ENCODE measurements at regions not wholly inside any gene's neighbourhood (a gene's known extent, or its start where the extent isn't known, plus 50 kb on each side); places are given as distances from the start of the nearest gene placed in this dataset.
"Not testable (repeated sequence)": the region's sequence is repeated elsewhere in the genome, so short reads cannot be mapped to it uniquely, and the experiment has no call there.

- H3K9ac ChIP-seq (ENCODE audit: low read length): no peak overlapping the region
- no peak overlapping the region for H3K27ac ChIP-seq (ENCODE audit: low read depth, low read length)
- no peaks in the 10 kb centered on the region for H3K4me1 ChIP-seq (ENCODE audit: control insufficient read depth, insufficient read depth, low read length)
- H3K27me3 ChIP-seq (ENCODE audit: control insufficient read depth, insufficient read depth, low read length): no peaks in the 10 kb centered on the region
- H3K9me3 ChIP-seq (ENCODE audit: control insufficient read depth, insufficient read depth, low read depth, low read length): no peaks in the 10 kb centered on the region
- no peaks in the 10 kb centered on the region for H3K36me3 ChIP-seq (ENCODE audit: control insufficient read depth, insufficient read depth, low read length)
- no peak overlapping the region for H3K4me3 ChIP-seq (ENCODE audit: low read depth, low read length)
These were observed 297.4 kb upstream of the LUZP2 start for GRCh38 chr11:24199461-24199860.

- Histone ChIP-seq H3K27me3 (ENCODE audit: control insufficient read depth, insufficient read depth, low read length) (no peaks in the 10 kb centered on the region), H3K9ac (ENCODE audit: low read length) (no peak overlapping the region), H3K36me3 (ENCODE audit: control insufficient read depth, insufficient read depth, low read length) (no peaks in the 10 kb centered on the region), H3K4me3 (ENCODE audit: low read depth, low read length) (no peak overlapping the region), H3K4me1 (ENCODE audit: control insufficient read depth, insufficient read depth, low read length) (no peaks in the 10 kb centered on the region), H3K27ac (ENCODE audit: low read depth, low read length) (no peak overlapping the region), H3K9me3 (ENCODE audit: control insufficient read depth, insufficient read depth, low read depth, low read length) (no peaks in the 10 kb centered on the region)
These were observed 290.8 kb upstream of the LUZP2 start for GRCh38 chr11:24206030-24206429.

GRCh38 chr11:24206511-24206910 lies 290.3 kb upstream of the LUZP2 start:
- Histone ChIP-seq H3K27me3 (ENCODE audit: control insufficient read depth, insufficient read depth, low read length) (no peaks in the 10 kb centered on the region), H3K27ac (ENCODE audit: low read depth, low read length) (no peak overlapping the region), H3K36me3 (ENCODE audit: control insufficient read depth, insufficient read depth, low read length) (no peaks in the 10 kb centered on the region)

GRCh38 chr11:24216488-24216887 lies 280.4 kb upstream of the LUZP2 start:
- Histone ChIP-seq H3K36me3 (ENCODE audit: control insufficient read depth, insufficient read depth, low read length) (no peaks in the 10 kb centered on the region), H3K4me3 (ENCODE audit: low read depth, low read length) (no peak overlapping the region), H3K9me3 (ENCODE audit: control insufficient read depth, insufficient read depth, low read depth, low read length) (no peaks in the 10 kb centered on the region), H3K27ac (ENCODE audit: low read depth, low read length) (no peak overlapping the region), H3K4me1 (ENCODE audit: control insufficient read depth, insufficient read depth, low read length) (no peaks in the 10 kb centered on the region), H3K27me3 (ENCODE audit: control insufficient read depth, insufficient read depth, low read length) (no peaks in the 10 kb centered on the region), H3K9ac (ENCODE audit: low read length) (no peak overlapping the region)

More at GRCh38 chr11:24206511-24206910, 290.3 kb upstream of the LUZP2 start:
- H3K4me1 ChIP-seq (ENCODE audit: control insufficient read depth, insufficient read depth, low read length): no peaks in the 10 kb centered on the region
- no peak overlapping the region for H3K9ac ChIP-seq (ENCODE audit: low read length)
- no peak overlapping the region for H3K4me3 ChIP-seq (ENCODE audit: low read depth, low read length)
- H3K9me3 ChIP-seq (ENCODE audit: control insufficient read depth, insufficient read depth, low read depth, low read length): no peaks in the 10 kb centered on the region

DNA sequence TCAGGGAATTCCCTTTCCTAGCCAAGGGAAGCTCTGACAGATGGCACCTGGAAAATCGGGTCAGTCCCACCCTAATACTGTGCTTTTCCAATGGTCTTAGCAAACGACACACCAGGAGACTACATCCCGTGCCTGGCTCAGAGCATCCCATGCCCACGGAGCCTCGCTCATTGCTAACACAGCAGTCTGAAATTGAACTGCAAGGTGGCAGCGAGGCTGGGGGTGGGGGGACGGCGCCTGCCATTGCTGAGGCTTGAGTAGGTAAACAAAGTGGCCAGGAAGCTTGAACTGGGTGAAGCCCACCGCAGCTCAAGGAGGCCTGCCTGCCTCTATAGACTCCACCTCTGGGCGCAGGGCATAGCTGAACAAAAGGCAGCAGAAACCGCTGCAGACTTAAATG lies 279.5 kb upstream of the LUZP2 start:
- H3K36me3 ChIP-seq (ENCODE audit: control insufficient read depth, insufficient read depth, low read length); H3K4me1 ChIP-seq (ENCODE audit: control insufficient read depth, insufficient read depth, low read length); H3K27me3 ChIP-seq (ENCODE audit: control insufficient read depth, insufficient read depth, low read length); H3K4me3 ChIP-seq (ENCODE audit: low read depth, low read length); H3K9ac ChIP-seq (ENCODE audit: low read length); H3K27ac ChIP-seq (ENCODE audit: low read depth, low read length); H3K9me3 ChIP-seq (ENCODE audit: control insufficient read depth, insufficient read depth, low read depth, low read length): not testable (repeated sequence)

- Histone ChIP-seq H3K9ac (ENCODE audit: low read length) (no peak overlapping the region), H3K27me3 (ENCODE audit: control insufficient read depth, insufficient read depth, low read length) (no peaks in the 10 kb centered on the region), H3K4me3 (ENCODE audit: low read depth, low read length) (no peak overlapping the region), H3K9me3 (ENCODE audit: control insufficient read depth, insufficient read depth, low read depth, low read length) (no peaks in the 10 kb centered on the region), H3K36me3 (ENCODE audit: control insufficient read depth, insufficient read depth, low read length) (no peaks in the 10 kb centered on the region), H3K4me1 (ENCODE audit: control insufficient read depth, insufficient read depth, low read length) (no peaks in the 10 kb centered on the region), H3K27ac (ENCODE audit: low read depth, low read length) (no peak overlapping the region)
These were observed 271.4 kb upstream of the LUZP2 start for GRCh38 chr11:24225501-24225900.

GRCh38 chr11:24226606-24227005 lies 270.2 kb upstream of the LUZP2 start:
- Histone ChIP-seq H3K9me3 (ENCODE audit: control insufficient read depth, insufficient read depth, low read depth, low read length) (no peaks in the 10 kb centered on the region), H3K4me1 (ENCODE audit: control insufficient read depth, insufficient read depth, low read length) (no peaks in the 10 kb centered on the region), H3K27ac (ENCODE audit: low read depth, low read length) (no peak overlapping the region)

DNA sequence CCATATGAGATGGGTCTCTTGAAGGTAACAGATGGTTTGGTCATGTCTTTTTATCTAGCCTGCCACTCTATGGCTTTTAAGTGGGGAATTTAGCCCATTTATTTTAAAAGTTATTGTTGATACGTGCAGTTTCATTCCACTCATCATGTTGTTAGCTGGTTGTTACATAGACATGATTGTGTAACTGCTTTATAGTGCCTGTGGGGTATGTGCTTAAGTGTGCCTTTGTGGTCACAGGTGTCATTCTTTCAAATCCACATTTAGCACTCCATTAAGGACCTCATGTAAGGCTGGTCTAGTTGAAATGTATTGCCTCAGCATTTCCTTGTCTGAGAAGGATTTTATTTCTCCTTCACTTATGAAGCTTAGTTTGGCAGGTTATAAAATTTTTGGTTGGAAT lies 263.8 kb upstream of the LUZP2 start:
- no peaks in the 10 kb centered on the region for H3K9me3 ChIP-seq (ENCODE audit: control insufficient read depth, insufficient read depth, low read depth, low read length)
- H3K27ac ChIP-seq (ENCODE audit: low read depth, low read length): no peak overlapping the region
- no peak overlapping the region for H3K9ac ChIP-seq (ENCODE audit: low read length)
- H3K36me3 ChIP-seq (ENCODE audit: control insufficient read depth, insufficient read depth, low read length): no peaks in the 10 kb centered on the region
- H3K4me3 ChIP-seq (ENCODE audit: low read depth, low read length): no peak overlapping the region
- H3K27me3 ChIP-seq (ENCODE audit: control insufficient read depth, insufficient read depth, low read length): no peaks in the 10 kb centered on the region
- no peaks in the 10 kb centered on the region for H3K4me1 ChIP-seq (ENCODE audit: control insufficient read depth, insufficient read depth, low read length)

More at GRCh38 chr11:24226606-24227005, 270.2 kb upstream of the LUZP2 start:
- no peaks in the 10 kb centered on the region for H3K27me3 ChIP-seq (ENCODE audit: control insufficient read depth, insufficient read depth, low read length)
- H3K4me3 ChIP-seq (ENCODE audit: low read depth, low read length): no peak overlapping the region
- H3K36me3 ChIP-seq (ENCODE audit: control insufficient read depth, insufficient read depth, low read length): no peaks in the 10 kb centered on the region
- no peak overlapping the region for H3K9ac ChIP-seq (ENCODE audit: low read length)

GRCh38 chr11:24234822-24235508 lies 261.9 kb upstream of the LUZP2 start:
- Histone ChIP-seq H3K4me1 (ENCODE audit: control insufficient read depth, insufficient read depth, low read length) (no peaks in the 10 kb centered on the region), H3K27me3 (ENCODE audit: control insufficient read depth, insufficient read depth, low read length) (no peaks in the 10 kb centered on the region), H3K9ac (ENCODE audit: low read length) (no peak overlapping the region), H3K9me3 (ENCODE audit: control insufficient read depth, insufficient read depth, low read depth, low read length) (no peaks in the 10 kb centered on the region), H3K36me3 (ENCODE audit: control insufficient read depth, insufficient read depth, low read length) (no peaks in the 10 kb centered on the region), H3K4me3 (ENCODE audit: low read depth, low read length) (no peak overlapping the region), H3K27ac (ENCODE audit: low read depth, low read length) (no peak overlapping the region)

DNA sequence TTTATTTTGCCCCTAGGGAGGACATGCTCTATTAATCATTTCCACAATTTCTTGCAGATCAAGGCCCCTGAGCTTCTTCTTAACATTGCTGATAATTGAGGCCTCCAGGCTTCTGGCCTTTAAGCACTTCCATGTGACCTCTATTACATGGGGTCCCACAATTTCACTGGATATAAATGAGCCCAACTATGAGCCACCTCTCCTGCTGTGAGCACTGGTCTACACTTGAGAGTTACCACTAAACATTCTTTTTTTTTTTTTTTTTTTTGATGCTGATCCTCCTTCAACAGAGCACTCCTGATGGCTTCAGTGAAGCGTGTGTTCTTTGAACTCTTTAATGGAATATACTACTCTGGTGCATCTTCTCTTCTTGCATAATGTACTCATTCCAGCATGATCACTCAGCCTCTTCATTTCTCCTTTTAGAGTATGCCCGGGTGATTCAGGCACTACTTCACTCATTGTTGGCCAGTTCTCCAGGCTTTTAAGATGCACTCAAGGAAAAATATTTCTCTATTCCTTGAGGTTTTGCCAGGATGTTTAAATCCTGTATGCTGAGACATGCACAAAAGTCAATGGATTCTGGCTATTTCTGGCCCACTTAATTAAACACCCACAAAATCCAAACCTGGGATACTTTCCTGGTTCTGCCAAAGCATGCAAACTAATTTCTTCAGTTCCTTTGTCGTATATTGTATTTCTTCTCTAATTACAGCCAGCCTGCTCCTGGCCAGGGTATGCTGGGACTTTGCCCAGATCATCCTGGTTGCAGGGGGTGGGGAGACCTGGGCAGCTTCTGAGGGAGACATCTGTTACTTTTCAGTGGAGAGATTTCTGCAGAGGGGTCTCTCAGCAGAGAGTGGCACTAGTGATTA lies 257.8 kb upstream of the LUZP2 start:
- H3K27ac ChIP-seq (ENCODE audit: low read depth, low read length): no peak overlapping the region
- H3K4me3 ChIP-seq (ENCODE audit: low read depth, low read length): no peak overlapping the region
- 0 out of 2 replicates have a peak, but pooled peaks cover 4% of the 10 kb centered on the region for H3K9me3 ChIP-seq (ENCODE audit: control insufficient read depth, insufficient read depth, low read depth, low read length)
- no peak overlapping the region for H3K9ac ChIP-seq (ENCODE audit: low read length)
- H3K27me3 ChIP-seq (ENCODE audit: control insufficient read depth, insufficient read depth, low read length): no peaks in the 10 kb centered on the region
- no peaks in the 10 kb centered on the region for H3K4me1 ChIP-seq (ENCODE audit: control insufficient read depth, insufficient read depth, low read length)
- H3K36me3 ChIP-seq (ENCODE audit: control insufficient read depth, insufficient read depth, low read length): no peaks in the 10 kb centered on the region

DNA sequence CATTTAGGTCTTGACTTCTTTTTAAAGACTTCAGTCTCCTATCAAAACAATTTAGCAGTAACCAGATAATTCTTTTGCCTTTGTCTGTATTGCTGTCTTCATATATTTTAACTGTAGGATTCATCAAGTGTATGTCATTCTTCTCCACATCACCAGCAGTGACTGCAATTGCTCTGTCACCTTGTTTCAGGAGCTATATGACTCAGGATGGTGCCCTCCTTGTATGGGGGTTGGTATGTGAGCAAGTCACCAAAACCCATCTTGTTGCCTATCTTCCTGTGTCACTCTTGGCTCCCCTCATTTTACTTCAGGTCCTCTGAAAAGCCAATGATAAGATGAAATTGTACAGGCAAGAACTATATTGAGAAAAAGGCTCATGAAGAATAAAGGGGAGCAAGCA lies 256.9 kb upstream of the LUZP2 start:
- Histone ChIP-seq H3K9me3 (ENCODE audit: control insufficient read depth, insufficient read depth, low read depth, low read length) (0 out of 2 replicates have a peak, but pooled peaks cover 4% of the 10 kb centered on the region), H3K4me1 (ENCODE audit: control insufficient read depth, insufficient read depth, low read length) (no peaks in the 10 kb centered on the region), H3K27ac (ENCODE audit: low read depth, low read length) (no peak overlapping the region), H3K36me3 (ENCODE audit: control insufficient read depth, insufficient read depth, low read length) (no peaks in the 10 kb centered on the region), H3K9ac (ENCODE audit: low read length) (no peak overlapping the region), H3K27me3 (ENCODE audit: control insufficient read depth, insufficient read depth, low read length) (no peaks in the 10 kb centered on the region), H3K4me3 (ENCODE audit: low read depth, low read length) (no peak overlapping the region)

All from HUES6 (cell line).